ENCODE measurements at regions not wholly inside any gene's neighbourhood (a gene's known extent, or its start where the extent isn't known, plus 50 kb on each side); places are given as distances from the start of the nearest gene placed in this dataset.
"Not testable (repeated sequence)": the region's sequence is repeated elsewhere in the genome, so short reads cannot be mapped to it uniquely, and the experiment has no call there.

DNA sequence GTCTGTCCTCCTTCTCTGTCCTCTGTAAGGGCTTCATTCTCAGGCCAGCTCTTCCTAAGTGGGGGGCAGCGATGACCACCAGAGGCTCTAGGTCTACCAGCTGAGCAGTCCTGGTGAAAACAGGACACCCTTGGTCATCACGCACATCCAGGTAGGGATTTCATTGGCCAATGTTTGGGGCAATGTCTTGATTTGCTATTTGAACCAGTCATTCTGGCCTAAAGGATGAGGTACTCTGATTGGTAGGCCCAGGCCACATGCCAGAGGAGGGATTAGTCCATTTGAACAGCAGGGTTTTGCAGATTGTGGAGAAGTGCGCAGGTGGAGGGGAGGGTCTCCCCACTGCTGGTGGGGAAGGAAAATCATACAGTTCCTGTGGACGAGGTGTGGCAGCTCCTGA, 57.3 kb downstream of the PLXNA1 start:
- Histone ChIP-seq H3K4me3 (ENCODE audit: low read length) (no peak overlapping the region), H3K9me3 (ENCODE audit: low read length) (no peaks in the 10 kb centered on the region), H3K4me1 (ENCODE audit: insufficient read depth, low read length) (no peaks in the 10 kb centered on the region), H3K27me3 (ENCODE audit: insufficient read depth, low read length) (no peaks in the 10 kb centered on the region), H3K36me3 (ENCODE audit: insufficient read depth, low read length) (no peaks in the 10 kb centered on the region), H2AFZ (ENCODE audit: low read depth, low read length) (no peak overlapping the region)

DNA sequence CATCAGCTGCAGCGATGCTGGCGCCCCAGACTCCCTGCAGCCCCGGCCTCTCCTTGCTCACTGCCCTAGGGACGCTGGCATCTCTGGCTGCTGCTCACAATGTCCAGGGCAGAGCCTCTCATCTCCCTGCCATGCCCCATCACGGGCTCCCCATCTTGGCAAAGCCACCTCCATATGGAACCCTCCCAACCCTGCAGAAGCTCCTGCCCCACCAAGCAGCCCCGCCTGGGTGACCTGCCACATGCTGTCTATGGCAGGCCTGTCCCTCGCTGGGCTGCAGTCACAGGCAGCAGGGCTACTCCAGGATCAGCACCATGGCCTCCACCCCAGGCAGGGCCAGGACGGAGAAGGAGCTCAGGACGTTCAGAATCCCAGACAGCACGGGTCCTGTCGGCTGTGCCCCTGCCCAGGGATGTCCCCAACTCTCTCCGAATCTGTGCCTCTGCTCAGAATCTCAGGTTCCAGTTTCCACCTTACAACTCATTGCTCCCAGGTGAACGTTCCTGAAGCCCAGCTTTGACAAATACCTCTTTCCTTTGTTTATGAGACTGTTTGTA, 58.4 kb downstream of the PLXNA1 start:
- H3K27me3 ChIP-seq (ENCODE audit: insufficient read depth, low read length) = no peaks in the 10 kb centered on the region
- no peak overlapping the region for H3K4me3 ChIP-seq (ENCODE audit: low read length)
- no peaks in the 10 kb centered on the region for H3K9me3 ChIP-seq (ENCODE audit: low read length)
- H2AFZ ChIP-seq (ENCODE audit: low read depth, low read length) = no peak overlapping the region
- H3K4me1 ChIP-seq (ENCODE audit: insufficient read depth, low read length) = no peaks in the 10 kb centered on the region
- no peaks in the 10 kb centered on the region for H3K36me3 ChIP-seq (ENCODE audit: insufficient read depth, low read length)

DNA sequence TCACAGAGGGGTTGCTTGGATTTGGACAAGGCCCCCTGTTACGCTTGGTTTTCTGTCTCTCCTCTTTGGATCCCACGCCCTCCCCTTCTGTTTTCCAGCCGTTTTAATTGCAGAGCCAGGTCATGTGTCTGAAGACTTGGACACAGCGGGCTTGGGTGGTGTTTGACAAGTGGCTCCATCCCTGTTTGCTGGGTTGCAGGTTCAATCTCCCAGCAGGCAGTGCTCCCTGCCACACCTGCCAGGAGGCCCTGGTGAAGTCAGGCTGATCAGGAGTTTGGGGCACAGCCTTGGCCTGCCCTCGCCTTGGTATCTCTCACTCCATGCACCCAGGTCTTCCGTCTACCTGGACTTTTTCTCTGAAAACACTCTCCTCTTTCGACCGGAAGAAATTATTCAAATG, 59.0 kb downstream of the PLXNA1 start:
- Histone ChIP-seq H3K27me3 (ENCODE audit: insufficient read depth, low read length) (no peaks in the 10 kb centered on the region), H3K9me3 (ENCODE audit: low read length) (no peaks in the 10 kb centered on the region), H3K4me3 (ENCODE audit: low read length) (no peak overlapping the region), H3K36me3 (ENCODE audit: insufficient read depth, low read length) (no peaks in the 10 kb centered on the region), H2AFZ (ENCODE audit: low read depth, low read length) (no peak overlapping the region), H3K4me1 (ENCODE audit: insufficient read depth, low read length) (no peaks in the 10 kb centered on the region)

DNA sequence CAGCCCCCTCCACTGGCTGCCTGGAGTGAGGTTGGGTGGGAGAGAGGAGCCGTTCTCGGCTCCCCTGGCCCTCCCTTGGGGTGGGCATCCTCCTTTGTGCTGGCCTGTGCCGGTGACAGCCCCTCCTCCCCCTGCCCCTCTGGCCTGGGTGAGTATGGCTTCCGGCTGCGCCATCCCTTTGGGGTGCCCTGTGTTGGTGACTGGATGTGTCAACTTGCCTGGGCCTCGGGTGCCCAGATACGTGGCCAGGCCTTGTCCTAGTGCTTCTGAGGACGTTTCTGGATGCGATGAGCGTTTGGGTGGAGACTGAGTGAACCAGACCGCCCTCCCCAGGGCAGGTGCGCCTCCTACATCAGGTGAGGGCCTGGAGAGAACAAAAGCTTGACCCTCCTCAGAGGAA, 59.7 kb downstream of the PLXNA1 start:
- Histone ChIP-seq H3K36me3 (ENCODE audit: insufficient read depth, low read length) (no peaks in the 10 kb centered on the region), H3K27me3 (ENCODE audit: insufficient read depth, low read length) (no peaks in the 10 kb centered on the region), H2AFZ (ENCODE audit: low read depth, low read length) (no peak overlapping the region), H3K4me3 (ENCODE audit: low read length) (no peak overlapping the region), H3K4me1 (ENCODE audit: insufficient read depth, low read length) (no peaks in the 10 kb centered on the region), H3K9me3 (ENCODE audit: low read length) (no peaks in the 10 kb centered on the region)

DNA sequence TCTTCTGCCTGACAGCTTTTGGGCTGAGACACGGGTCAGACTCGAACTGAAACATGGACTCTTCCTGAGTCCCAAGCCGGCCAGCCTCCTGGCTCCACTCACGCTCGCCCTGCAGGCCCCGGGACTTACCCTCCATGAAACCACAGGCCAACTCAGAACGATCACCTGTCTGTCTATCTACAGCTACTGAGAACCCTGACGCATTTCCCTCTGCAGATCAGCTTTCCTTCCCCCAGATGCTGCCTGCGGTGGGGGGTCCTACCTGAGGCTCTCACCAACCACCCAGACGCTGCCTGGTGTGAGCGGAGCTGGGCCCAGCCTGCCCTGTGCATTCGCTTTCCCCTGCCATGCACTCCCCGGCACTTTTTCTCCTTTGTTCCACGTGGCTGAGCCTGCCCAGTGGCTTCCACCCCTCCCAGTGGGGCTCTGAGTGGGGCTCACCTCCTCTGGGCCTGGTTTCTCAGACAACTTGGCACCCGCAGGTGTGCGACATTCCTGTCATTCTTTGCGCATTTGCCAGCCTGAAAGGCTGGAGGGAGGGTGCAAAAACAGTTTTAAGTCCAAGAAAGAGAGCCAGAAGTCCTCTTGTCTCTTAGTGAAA, 60.2 kb downstream of the PLXNA1 start:
- no peaks in the 10 kb centered on the region for H3K9me3 ChIP-seq (ENCODE audit: low read length)
- H3K4me3 ChIP-seq (ENCODE audit: low read length) = no peak overlapping the region
- H3K27me3 ChIP-seq (ENCODE audit: insufficient read depth, low read length) = no peaks in the 10 kb centered on the region
- no peak overlapping the region for H2AFZ ChIP-seq (ENCODE audit: low read depth, low read length)
- H3K4me1 ChIP-seq (ENCODE audit: insufficient read depth, low read length) = no peaks in the 10 kb centered on the region
- H3K36me3 ChIP-seq (ENCODE audit: insufficient read depth, low read length) = no peaks in the 10 kb centered on the region

DNA sequence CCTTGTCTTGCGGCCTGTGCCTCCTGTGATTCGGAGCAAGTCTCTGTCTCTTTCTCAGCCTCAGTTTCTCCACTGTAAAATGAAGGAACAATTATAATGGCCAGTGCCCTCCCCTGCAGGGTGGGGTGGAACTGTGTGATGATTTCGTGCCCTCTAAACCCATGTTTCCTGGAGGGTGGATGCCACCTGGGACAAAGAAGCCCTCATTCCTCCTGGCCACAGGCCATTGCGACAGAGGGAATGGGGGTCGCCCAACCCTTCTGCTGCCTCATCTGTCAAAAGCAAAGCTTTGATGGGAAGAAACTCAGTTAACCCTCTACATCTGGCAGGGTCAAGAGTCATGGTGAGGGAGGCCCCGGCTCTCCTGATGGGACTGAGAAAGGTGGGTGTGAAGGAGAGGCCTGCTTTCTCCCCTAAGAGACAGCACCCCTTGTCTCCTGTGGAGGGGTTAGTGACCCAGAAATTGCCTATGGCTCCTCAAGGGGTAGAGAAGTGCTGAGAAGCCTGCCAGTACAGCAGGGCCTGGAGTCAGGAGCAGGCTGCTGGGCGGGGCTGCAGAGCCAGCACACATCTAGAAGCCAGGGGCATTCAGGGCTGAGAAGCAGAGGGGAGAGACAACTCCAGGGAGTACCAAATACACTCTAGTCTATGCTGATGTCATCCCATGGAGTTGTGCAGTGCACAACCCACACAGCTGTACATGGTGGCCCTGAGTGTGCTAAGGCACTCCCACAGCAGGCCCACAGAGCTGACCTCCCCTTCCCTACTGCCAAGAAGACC, 61.0 kb downstream of the PLXNA1 start:
- Histone ChIP-seq H3K36me3 (ENCODE audit: insufficient read depth, low read length) (no peaks in the 10 kb centered on the region), H3K9me3 (ENCODE audit: low read length) (no peaks in the 10 kb centered on the region), H3K4me1 (ENCODE audit: insufficient read depth, low read length) (no peaks in the 10 kb centered on the region), H3K27me3 (ENCODE audit: insufficient read depth, low read length) (no peaks in the 10 kb centered on the region), H2AFZ (ENCODE audit: low read depth, low read length) (no peak overlapping the region), H3K4me3 (ENCODE audit: low read length) (no peak overlapping the region)

DNA sequence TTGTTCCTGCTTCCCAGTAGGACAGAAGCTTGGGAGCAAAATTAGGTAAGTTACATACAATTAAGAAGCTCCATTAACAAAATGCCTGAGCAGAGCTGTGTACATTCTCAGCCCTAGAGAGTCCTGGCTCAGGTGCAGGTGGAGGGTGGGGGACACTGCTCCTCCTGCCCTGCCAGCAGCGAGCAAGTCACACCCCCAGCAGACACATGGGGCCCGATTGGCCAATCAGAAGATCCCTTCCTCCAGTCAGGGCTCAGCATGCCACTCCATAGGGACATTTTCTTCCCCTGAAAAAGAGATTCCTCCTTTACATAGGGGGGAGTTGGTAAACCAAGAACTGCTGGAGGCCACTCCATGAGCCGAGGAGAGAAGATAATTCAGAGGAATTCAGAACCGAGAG, 62.1 kb downstream of the PLXNA1 start:
- H3K27me3 ChIP-seq (ENCODE audit: insufficient read depth, low read length) = no peaks in the 10 kb centered on the region
- H3K4me1 ChIP-seq (ENCODE audit: insufficient read depth, low read length) = no peaks in the 10 kb centered on the region
- no peaks in the 10 kb centered on the region for H3K36me3 ChIP-seq (ENCODE audit: insufficient read depth, low read length)
- H3K4me3 ChIP-seq (ENCODE audit: low read length) = no peak overlapping the region
- no peak overlapping the region for H2AFZ ChIP-seq (ENCODE audit: low read depth, low read length)
- H3K9me3 ChIP-seq (ENCODE audit: low read length) = no peaks in the 10 kb centered on the region

DNA sequence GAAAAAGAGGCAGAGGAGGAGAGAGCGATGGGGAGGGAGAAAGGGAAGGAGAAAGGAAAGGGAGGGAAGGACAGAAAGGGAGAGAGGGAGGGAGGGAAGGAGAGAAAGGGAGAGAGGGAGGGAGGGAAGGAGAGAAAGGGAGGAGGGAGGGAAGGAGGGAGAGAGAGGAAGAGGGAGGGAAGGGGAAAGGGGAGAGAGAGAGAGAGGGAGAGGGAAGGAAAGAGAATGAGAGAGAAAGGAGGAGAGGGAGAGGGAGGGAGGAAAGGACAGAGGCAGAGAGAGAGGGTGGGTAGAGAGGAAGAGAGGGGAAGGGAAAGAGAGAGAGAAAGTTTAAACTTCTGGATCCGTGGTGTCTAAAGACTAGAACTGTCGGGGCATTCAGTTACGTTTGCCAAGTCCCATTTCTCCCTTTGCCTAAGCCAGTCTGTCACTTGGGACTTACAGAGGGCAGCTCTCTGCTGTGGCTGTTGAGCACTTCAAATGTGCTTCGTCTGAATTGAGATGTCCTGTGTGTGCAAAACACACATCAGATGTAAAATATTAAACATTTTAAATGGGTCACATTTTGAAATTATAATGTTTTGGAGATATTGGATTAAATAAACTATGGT, 62.6 kb downstream of the PLXNA1 start:
- Histone ChIP-seq H3K27me3 (ENCODE audit: insufficient read depth, low read length) (no peaks in the 10 kb centered on the region), H3K36me3 (ENCODE audit: insufficient read depth, low read length) (no peaks in the 10 kb centered on the region), H3K9me3 (ENCODE audit: low read length) (no peaks in the 10 kb centered on the region), H2AFZ (ENCODE audit: low read depth, low read length) (no peak overlapping the region), H3K4me3 (ENCODE audit: low read length) (no peak overlapping the region), H3K4me1 (ENCODE audit: insufficient read depth, low read length) (no peaks in the 10 kb centered on the region)

DNA sequence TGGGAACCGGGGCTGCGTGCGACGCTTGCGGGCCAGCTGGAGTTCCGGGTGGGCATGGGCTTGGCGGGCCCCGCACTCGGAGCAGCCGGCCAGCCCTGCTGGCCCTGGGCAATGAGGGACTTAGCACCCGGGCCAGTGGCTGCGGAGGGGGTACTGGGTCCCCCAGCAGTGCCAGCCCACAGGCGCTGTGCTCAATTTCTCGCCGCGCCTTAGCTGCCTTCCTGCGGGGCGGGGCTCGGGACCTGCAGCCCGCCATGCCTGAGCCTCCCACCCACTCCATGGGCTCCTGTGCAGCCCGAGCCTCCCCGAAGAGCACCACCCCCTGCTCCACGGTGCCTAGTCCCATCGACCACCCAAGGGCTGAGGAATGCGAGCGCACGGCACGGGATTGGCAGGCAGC, 63.8 kb downstream of the PLXNA1 start:
- not testable (repeated sequence) for H3K36me3 ChIP-seq (ENCODE audit: insufficient read depth, low read length); H3K4me3 ChIP-seq (ENCODE audit: low read length); H3K9me3 ChIP-seq (ENCODE audit: low read length); H2AFZ ChIP-seq (ENCODE audit: low read depth, low read length); H3K27me3 ChIP-seq (ENCODE audit: insufficient read depth, low read length); H3K4me1 ChIP-seq (ENCODE audit: insufficient read depth, low read length)

DNA sequence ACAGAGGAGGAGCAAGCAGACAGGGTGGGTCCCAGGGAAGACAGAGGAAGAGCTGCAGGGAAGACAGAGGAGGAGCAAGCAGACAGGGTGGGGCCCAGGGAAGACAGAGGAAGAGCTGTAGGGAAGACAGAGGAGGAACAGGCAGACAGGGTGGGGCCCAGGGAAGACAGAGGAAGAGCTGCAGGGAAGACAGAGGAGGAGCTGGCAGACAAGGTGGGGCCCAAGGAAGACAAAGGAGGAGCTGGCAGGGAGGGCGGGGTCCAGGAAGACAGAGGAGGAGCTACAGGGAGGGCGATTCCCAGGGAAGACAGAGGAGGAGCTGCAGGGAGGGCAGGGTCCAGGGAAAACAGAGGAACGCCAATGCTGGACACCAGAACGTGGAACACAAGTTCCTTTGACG, 66.5 kb downstream of the PLXNA1 start:
- Histone ChIP-seq H3K4me3 (ENCODE audit: low read length) (no peak overlapping the region), H3K36me3 (ENCODE audit: insufficient read depth, low read length) (no peaks in the 10 kb centered on the region), H3K27me3 (ENCODE audit: insufficient read depth, low read length) (no peaks in the 10 kb centered on the region), H3K9me3 (ENCODE audit: low read length) (no peaks in the 10 kb centered on the region), H2AFZ (ENCODE audit: low read depth, low read length) (no peak overlapping the region), H3K4me1 (ENCODE audit: insufficient read depth, low read length) (no peaks in the 10 kb centered on the region)

DNA sequence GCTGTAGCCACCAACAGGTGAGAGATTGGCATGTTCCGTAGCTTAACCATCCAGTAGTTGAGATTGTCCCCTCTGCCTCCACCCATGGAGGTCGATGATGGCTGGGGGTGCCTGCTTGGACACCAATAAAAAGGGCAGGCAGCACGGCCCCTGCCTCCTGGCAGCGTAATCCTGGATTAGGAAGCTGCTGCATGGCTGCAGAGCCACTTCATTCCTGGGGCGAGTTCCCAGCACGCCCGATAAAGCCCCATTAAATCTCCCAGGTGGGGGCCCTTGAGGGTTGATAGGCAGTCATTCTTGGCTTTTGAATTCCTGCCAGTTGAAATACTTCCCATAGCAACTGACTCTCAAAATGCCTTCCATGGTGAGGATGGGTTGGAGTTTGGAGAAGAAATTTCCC, 67.8 kb downstream of the PLXNA1 start:
- Histone ChIP-seq H3K36me3 (ENCODE audit: insufficient read depth, low read length) (no peaks in the 10 kb centered on the region), H3K4me3 (ENCODE audit: low read length) (no peak overlapping the region), H3K9me3 (ENCODE audit: low read length) (no peaks in the 10 kb centered on the region), H3K27me3 (ENCODE audit: insufficient read depth, low read length) (no peaks in the 10 kb centered on the region), H3K4me1 (ENCODE audit: insufficient read depth, low read length) (no peaks in the 10 kb centered on the region), H2AFZ (ENCODE audit: low read depth, low read length) (no peak overlapping the region)

DNA sequence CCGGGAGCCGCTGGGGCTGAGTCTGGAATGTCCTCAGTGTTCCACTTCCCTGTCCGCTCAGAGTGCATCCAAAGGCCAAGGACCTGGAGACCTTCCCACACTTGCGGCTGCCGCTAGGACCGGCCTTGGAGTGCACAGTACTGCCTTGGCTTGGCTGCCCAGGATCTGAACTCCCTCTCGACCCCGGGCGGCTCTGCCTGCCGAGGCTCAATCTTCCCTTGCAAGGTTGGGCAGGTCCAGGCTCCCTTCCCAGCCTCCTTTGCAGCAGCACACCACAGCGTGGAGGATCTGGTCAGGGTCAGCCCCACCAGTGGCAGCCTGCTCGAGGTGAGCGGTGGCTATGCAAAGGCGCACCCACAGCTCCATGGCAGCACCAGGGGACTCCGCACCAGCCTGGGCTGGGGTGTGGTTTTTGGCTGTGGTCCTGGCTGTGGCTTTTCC, 69.2 kb downstream of the PLXNA1 start:
- Histone ChIP-seq H2AFZ (ENCODE audit: low read depth, low read length) (no peak overlapping the region), H3K4me3 (ENCODE audit: low read length) (no peak overlapping the region), H3K9me3 (ENCODE audit: low read length) (no peaks in the 10 kb centered on the region), H3K36me3 (ENCODE audit: insufficient read depth, low read length) (no peaks in the 10 kb centered on the region), H3K27me3 (ENCODE audit: insufficient read depth, low read length) (no peaks in the 10 kb centered on the region), H3K4me1 (ENCODE audit: insufficient read depth, low read length) (no peaks in the 10 kb centered on the region)

DNA sequence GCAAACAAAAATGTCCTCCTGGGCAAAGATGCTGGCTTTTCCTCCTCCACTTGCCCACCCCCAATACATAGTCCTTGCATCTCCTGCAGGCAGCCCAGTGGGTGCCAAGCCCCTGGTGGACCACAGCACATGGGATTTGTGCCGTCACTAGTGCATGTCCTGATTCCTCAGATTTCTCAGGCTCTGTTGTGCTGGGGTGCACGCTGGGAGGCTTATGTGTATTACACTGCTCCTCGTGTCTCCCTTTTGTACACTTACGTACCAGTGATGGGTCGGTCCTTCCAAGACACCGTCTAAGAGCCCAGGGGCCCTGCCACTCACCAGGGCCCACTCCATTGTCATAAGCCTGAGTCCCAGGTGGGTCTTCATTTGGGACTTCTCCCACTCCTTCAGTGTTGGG, 70.1 kb downstream of the PLXNA1 start:
- H3K9me3 ChIP-seq (ENCODE audit: low read length) = peaks cover 4% of the 10 kb centered on the region

More for the DNA sequence above, 70.1 kb downstream of the PLXNA1 start:
- no peaks in the 10 kb centered on the region for H3K4me1 ChIP-seq (ENCODE audit: insufficient read depth, low read length)
- no peaks in the 10 kb centered on the region for H3K27me3 ChIP-seq (ENCODE audit: insufficient read depth, low read length)
- H2AFZ ChIP-seq (ENCODE audit: low read depth, low read length) = no peak overlapping the region
- no peak overlapping the region for H3K4me3 ChIP-seq (ENCODE audit: low read length)
- no peaks in the 10 kb centered on the region for H3K36me3 ChIP-seq (ENCODE audit: insufficient read depth, low read length)
